CD14-positive monocyte (primary cell): ENCODE measurements at regions not wholly inside any gene's neighbourhood (a gene's known extent, or its start where the extent isn't known, plus 50 kb on each side); places are given as distances from the start of the nearest gene placed in this dataset.

Source experiments
- DNase-seq, 3 donors: peaks; one replicate each; pipeline ENCODE4 v3.0.0-alpha.2; 2011 to 2022
- H2AFZ ChIP-seq: 2 replicates; pipeline ENCODE4 v1.6.0; 2012; ENCODE audit warnings: mild to moderate bottlenecking, low read depth, low read length, inconsistent platforms; ENCODE audit not compliant: insufficient read depth, poor library complexity, severe bottlenecking
- H3K27ac ChIP-seq, 2 donors: 1 replicate in 1 of 2; 2 replicates in 1 of 2; pipeline ENCODE4 v1.5.1; 2012 to 2013; ENCODE audit warnings: low read length in 2 of 2, control low read depth in 1 of 2, inconsistent platforms in 1 of 2, low read depth in 1 of 2, mild to moderate bottlenecking in 1 of 2
- H3K27me3 ChIP-seq, 2 donors: one replicate each; pipeline versions ENCODE4 v1.6.0 to v1.6.1; 2011 to 2013; ENCODE audit warnings: low read length in 2 of 2; ENCODE audit not compliant: control insufficient read depth in 2 of 2, insufficient read depth in 2 of 2
- H3K36me3 ChIP-seq, 2 donors: replicated peaks in 1 of 2; 1 replicate in 1 of 2; 2 replicates in 1 of 2; pipeline versions ENCODE4 v1.5.1 to v1.6.1; 2012 to 2013; ENCODE audit warnings: low read length in 2 of 2, control low read depth in 1 of 2, inconsistent platforms in 1 of 2, mild to moderate bottlenecking in 1 of 2; ENCODE audit not compliant: insufficient read depth in 2 of 2, control insufficient read depth in 1 of 2
- H3K4me1 ChIP-seq, 2 donors: 1 replicate in 1 of 2; 2 replicates in 1 of 2; pipeline versions ENCODE4 v1.5.1 to v1.6.1; 2012 to 2013; ENCODE audit warnings: low read length in 2 of 2, control low read depth in 1 of 2, inconsistent platforms in 1 of 2, mild to moderate bottlenecking in 1 of 2, moderate library complexity in 1 of 2; ENCODE audit not compliant: insufficient read depth in 2 of 2, control insufficient read depth in 1 of 2
- H3K4me2 ChIP-seq: replicated peaks from 2 replicates; pipeline ENCODE3; 2012; ENCODE audit warnings: low read length, moderate library complexity, mild to moderate bottlenecking; ENCODE audit not compliant: poor library complexity, severe bottlenecking; ENCODE audit errors: extremely low read depth
- H3K4me3 ChIP-seq, 3 experiments: fragments of 200-600 bp in 1 of 3; sonication (generic) in 1 of 3; replicated peaks in 1 of 3; 1 replicate in 2 of 3; 2 replicates in 1 of 3; pipeline ENCODE4 v1.5.1; 2011 to 2013; ENCODE audit warnings: low read length in 3 of 3, mild to moderate bottlenecking in 3 of 3, control low read depth in 2 of 3, low read depth in 2 of 3, inconsistent platforms in 1 of 3, moderate library complexity in 1 of 3
- H3K79me2 ChIP-seq: 2 replicates; pipeline ENCODE4 v1.6.0; 2012; ENCODE audit warnings: mild to moderate bottlenecking, control low read depth, inconsistent platforms, low read length, moderate library complexity; ENCODE audit not compliant: insufficient read depth
- H3K9ac ChIP-seq: 2 replicates; pipeline ENCODE4 v1.6.0; 2017; ENCODE audit warnings: low read length, mild to moderate bottlenecking; ENCODE audit not compliant: insufficient read depth, poor library complexity, severe bottlenecking
- H3K9me3 ChIP-seq, 2 donors: replicated peaks in 1 of 2; 1 replicate in 1 of 2; 2 replicates in 1 of 2; pipeline versions ENCODE4 v1.5.1 to v1.6.1; 2012 to 2013; ENCODE audit warnings: low read length in 2 of 2, control low read depth in 1 of 2; ENCODE audit not compliant: control insufficient read depth in 1 of 2, insufficient read depth in 1 of 2
- H4K20me1 ChIP-seq: 2 replicates; pipeline ENCODE4 v1.6.0; 2012; ENCODE audit warnings: mild to moderate bottlenecking, low read length, control low read depth, moderate library complexity; ENCODE audit not compliant: insufficient read depth
- H3K27ac Mint-ChIP-seq, 7 donors: one replicate each; pipeline ENCODE4 v1.8.0; 2020; ENCODE audit warnings: mild to moderate bottlenecking in 7 of 7, mixed read lengths in 7 of 7, moderate library complexity in 6 of 7, inconsistent platforms in 2 of 7
- H3K27me3 Mint-ChIP-seq, 3 donors: one replicate each; pipeline ENCODE4 v1.8.0; 2021 to 2022; ENCODE audit warnings: low read depth in 3 of 3, mild to moderate bottlenecking in 3 of 3, mixed read lengths in 3 of 3, moderate library complexity in 3 of 3, inconsistent platforms in 1 of 3
- H3K36me3 Mint-ChIP-seq, 2 donors: one replicate each; pipeline ENCODE4 v1.8.0; 2020; ENCODE audit warnings: mixed read lengths in 2 of 2, inconsistent platforms in 1 of 2, mild to moderate bottlenecking in 1 of 2
- H3K4me1 Mint-ChIP-seq: one replicate; pipeline ENCODE4 v1.8.0; 2020; ENCODE audit warnings: mild to moderate bottlenecking, mixed read lengths
- H3K4me3 Mint-ChIP-seq, 2 donors: one replicate each; pipeline ENCODE4 v1.8.0; 2020; ENCODE audit warnings: mild to moderate bottlenecking in 2 of 2, mixed read lengths in 2 of 2, moderate library complexity in 1 of 2
- H3K9me3 Mint-ChIP-seq, 7 donors: one replicate each; pipeline ENCODE4 v1.8.0; 2020 to 2022; ENCODE audit warnings: mixed read lengths in 7 of 7, mild to moderate bottlenecking in 6 of 7, moderate library complexity in 6 of 7, inconsistent platforms in 2 of 7
- WGBS: methylation state at CpG from one replicate; pipeline ENCODE4 v1.1.5; 2013; ENCODE audit warnings: missing lambda C conversion rate; ENCODE audit not compliant: insufficient coverage; 5-methylcytosine and 5-hydroxymethylcytosine counted together
- intact Hi-C, 2 donors: fragments of 100-400 bp; cut with micrococcal nuclease; formaldehyde crosslinking; loops; one replicate each; pipeline versions ENCODE4 v1.15.0 to v1.15.1; 2023
- TF ChIP-seq, protein P1 (sequence below): fragments of 200-600 bp; IDR thresholded peaks from one replicate; pipeline ENCODE4 v1.8.0; 2022; ENCODE audit warnings: antibody characterized with exemption, mild to moderate bottlenecking

DNA sequence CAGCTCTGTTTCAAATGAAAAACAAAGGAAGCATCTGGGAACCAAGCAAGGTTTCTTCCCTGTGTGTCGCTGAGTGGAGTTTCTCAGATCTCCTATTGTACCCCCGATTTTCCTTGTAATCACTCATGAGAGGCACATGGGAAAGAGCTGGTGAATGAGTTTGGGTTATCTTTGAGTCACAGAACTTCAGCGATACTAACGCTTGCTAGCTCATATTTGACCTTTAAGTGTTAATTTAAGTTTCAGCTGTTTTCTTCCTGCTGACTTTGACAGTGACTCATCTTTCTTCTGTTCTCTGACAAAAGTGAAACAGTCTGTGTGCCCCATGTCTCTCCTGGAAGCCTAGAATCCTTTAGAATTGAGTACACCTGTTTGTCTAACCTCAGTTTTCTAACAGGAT is 261.1 kb upstream of the RGS17 start:
- H3K36me3 ChIP-seq = no peaks in the 10 kb centered on the region
- no peak for DNase-seq
- no peak overlapping the region for H3K9ac ChIP-seq
- H3K4me3 ChIP-seq = no peak overlapping the region
- no peaks in the 10 kb centered on the region for H4K20me1 ChIP-seq
- H3K4me1 Mint-ChIP-seq = no peaks in the 10 kb centered on the region
- H3K9me3 Mint-ChIP-seq = peaks cover 2 to 11% (median 5%) of the 10 kb centered on the region in 7 donors
- H3K4me1 ChIP-seq = no peaks in the 10 kb centered on the region
- TF ChIP-seq, protein P1, sequence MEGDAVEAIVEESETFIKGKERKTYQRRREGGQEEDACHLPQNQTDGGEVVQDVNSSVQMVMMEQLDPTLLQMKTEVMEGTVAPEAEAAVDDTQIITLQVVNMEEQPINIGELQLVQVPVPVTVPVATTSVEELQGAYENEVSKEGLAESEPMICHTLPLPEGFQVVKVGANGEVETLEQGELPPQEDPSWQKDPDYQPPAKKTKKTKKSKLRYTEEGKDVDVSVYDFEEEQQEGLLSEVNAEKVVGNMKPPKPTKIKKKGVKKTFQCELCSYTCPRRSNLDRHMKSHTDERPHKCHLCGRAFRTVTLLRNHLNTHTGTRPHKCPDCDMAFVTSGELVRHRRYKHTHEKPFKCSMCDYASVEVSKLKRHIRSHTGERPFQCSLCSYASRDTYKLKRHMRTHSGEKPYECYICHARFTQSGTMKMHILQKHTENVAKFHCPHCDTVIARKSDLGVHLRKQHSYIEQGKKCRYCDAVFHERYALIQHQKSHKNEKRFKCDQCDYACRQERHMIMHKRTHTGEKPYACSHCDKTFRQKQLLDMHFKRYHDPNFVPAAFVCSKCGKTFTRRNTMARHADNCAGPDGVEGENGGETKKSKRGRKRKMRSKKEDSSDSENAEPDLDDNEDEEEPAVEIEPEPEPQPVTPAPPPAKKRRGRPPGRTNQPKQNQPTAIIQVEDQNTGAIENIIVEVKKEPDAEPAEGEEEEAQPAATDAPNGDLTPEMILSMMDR = no peak
- H3K4me2 ChIP-seq = no peak overlapping the region
- intact Hi-C loops = no loop called here
- H3K36me3 Mint-ChIP-seq = no peaks in the 10 kb centered on the region
- no peaks in the 10 kb centered on the region for H3K27me3 Mint-ChIP-seq
- no peaks in the 10 kb centered on the region for H3K27me3 ChIP-seq
- H2AFZ ChIP-seq = no peak overlapping the region
- H3K27ac ChIP-seq = no peak overlapping the region
- H3K79me2 ChIP-seq = no peaks in the 10 kb centered on the region
- no peak overlapping the region for H3K27ac Mint-ChIP-seq
- 93% methylated on average over 2 of the region's 4 CpGs for WGBS
- H3K9me3 ChIP-seq = peaks cover 0 to 4% of the 10 kb centered on the region in 2 donors
- H3K4me3 Mint-ChIP-seq = no peak overlapping the region

DNA sequence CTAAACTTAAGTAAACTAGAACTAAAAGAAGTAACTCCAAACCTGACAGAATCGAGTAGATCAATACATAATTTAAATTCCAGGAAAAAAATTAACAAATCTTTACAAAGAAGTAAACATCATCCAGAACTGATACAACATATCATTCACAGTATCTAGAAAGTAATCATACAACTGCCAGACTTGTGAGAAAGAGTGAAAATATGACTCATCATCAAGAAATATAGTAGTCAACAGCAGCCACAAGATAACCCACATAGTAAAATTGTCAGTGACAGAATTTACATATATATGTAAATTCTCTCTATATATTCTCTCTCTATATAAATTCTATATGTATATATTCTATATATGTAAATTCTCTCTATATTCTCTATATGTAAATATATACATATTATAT is 242.8 kb upstream of the RGS17 start:
- no peaks in the 10 kb centered on the region for H3K36me3 Mint-ChIP-seq
- no peak overlapping the region for H3K27ac Mint-ChIP-seq
- Histone ChIP-seq H3K4me3 (no peak overlapping the region), H3K36me3 (no peaks in the 10 kb centered on the region), H3K9me3 (peaks cover 0 to 13% of the 10 kb centered on the region in 2 donors), H3K27me3 (no peaks in the 10 kb centered on the region), H3K4me1 (no peaks in the 10 kb centered on the region), H3K27ac (no peak overlapping the region), H3K79me2 (no peaks in the 10 kb centered on the region), H4K20me1 (no peaks in the 10 kb centered on the region), H2AFZ (no peak overlapping the region), H3K9ac (no peak overlapping the region), H3K4me2 (no peak overlapping the region)
- WGBS = no CpG with 5 or more reads among the region's 1 CpG
- no peak for DNase-seq
- H3K27me3 Mint-ChIP-seq = no peaks in the 10 kb centered on the region
- TF ChIP-seq, protein P1 = no peak
- peaks cover 0 to 8% (median 2%) of the 10 kb centered on the region in 7 donors for H3K9me3 Mint-ChIP-seq
- H3K4me3 Mint-ChIP-seq = no peak overlapping the region
- intact Hi-C loops = no loop called here
- H3K4me1 Mint-ChIP-seq = no peaks in the 10 kb centered on the region
